ENCODE measurements at regions not wholly inside any gene's neighbourhood (a gene's known extent, or its start where the extent isn't known, plus 50 kb on each side); places are given as distances from the start of the nearest gene placed in this dataset.
"Not testable (repeated sequence)": the region's sequence is repeated elsewhere in the genome, so short reads cannot be mapped to it uniquely, and the experiment has no call there.

DNA sequence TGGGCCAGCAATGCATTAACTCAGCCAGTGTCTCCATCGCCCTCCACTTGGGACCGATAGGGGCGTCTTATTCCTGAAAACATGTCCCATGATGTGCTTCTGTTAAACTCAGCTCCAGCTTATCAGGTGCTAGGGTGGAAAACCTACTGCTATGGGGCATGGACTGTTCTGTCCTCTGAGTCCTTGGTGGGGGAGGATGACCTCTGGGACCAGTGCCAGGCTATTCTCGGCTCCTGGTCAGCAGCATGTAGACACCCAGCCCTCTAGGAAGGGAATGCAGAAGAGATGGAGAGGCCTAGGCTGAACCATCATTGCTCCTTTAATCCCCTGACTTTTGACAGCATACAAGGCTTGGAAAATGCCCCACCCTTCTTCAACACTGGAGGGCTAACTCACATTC, 486.2 kb downstream of the MED13L start:
- H3K9ac ChIP-seq (ENCODE audit: low read depth, low read length, poor library complexity, severe bottlenecking), result no peak overlapping the region
- TF ChIP-seq EZH2phosphoT487 (IDR thresholded peaks at IDR 0.05; ENCODE audit: borderline replicate concordance), result no peak
- TF ChIP-seq, protein P1, sequence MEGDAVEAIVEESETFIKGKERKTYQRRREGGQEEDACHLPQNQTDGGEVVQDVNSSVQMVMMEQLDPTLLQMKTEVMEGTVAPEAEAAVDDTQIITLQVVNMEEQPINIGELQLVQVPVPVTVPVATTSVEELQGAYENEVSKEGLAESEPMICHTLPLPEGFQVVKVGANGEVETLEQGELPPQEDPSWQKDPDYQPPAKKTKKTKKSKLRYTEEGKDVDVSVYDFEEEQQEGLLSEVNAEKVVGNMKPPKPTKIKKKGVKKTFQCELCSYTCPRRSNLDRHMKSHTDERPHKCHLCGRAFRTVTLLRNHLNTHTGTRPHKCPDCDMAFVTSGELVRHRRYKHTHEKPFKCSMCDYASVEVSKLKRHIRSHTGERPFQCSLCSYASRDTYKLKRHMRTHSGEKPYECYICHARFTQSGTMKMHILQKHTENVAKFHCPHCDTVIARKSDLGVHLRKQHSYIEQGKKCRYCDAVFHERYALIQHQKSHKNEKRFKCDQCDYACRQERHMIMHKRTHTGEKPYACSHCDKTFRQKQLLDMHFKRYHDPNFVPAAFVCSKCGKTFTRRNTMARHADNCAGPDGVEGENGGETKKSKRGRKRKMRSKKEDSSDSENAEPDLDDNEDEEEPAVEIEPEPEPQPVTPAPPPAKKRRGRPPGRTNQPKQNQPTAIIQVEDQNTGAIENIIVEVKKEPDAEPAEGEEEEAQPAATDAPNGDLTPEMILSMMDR (conservative IDR thresholded peaks at IDR 0.05; ENCODE audit: low read length), result no peak
- no peaks in the 10 kb centered on the region for H3F3A ChIP-seq (ENCODE audit: low read depth)
- no peak overlapping the region for H3K4me2 ChIP-seq (ENCODE audit: low read depth, low read length, poor library complexity, severe bottlenecking)
- H4K20me1 ChIP-seq (ENCODE audit: insufficient read depth, low read length, poor library complexity, severe bottlenecking), result no peaks in the 10 kb centered on the region
- H3K36me3 ChIP-seq (ENCODE audit: insufficient read depth, low read length), result no peaks in the 10 kb centered on the region
- no peaks in the 10 kb centered on the region for H3K27me3 ChIP-seq (ENCODE audit: insufficient read depth, low read length, poor library complexity, severe bottlenecking)
- H3K4me1 ChIP-seq (ENCODE audit: insufficient read depth, low read length, poor library complexity, severe bottlenecking), result no peaks in the 10 kb centered on the region
- H3K9me3 ChIP-seq (ENCODE audit: insufficient read depth, low read depth, low read length), result no peaks in the 10 kb centered on the region
- no peak overlapping the region for H2AFZ ChIP-seq (ENCODE audit: low read length)
- H3K79me2 ChIP-seq (ENCODE audit: insufficient read depth, low read length), result no peaks in the 10 kb centered on the region
- no peaks in the 10 kb centered on the region for H3K9me2 ChIP-seq (replicated peaks; ENCODE audit: low read depth, low read length)
- H3K4me3 ChIP-seq (ENCODE audit: low read length, poor library complexity, severe bottlenecking), result no peak overlapping the region

DNA sequence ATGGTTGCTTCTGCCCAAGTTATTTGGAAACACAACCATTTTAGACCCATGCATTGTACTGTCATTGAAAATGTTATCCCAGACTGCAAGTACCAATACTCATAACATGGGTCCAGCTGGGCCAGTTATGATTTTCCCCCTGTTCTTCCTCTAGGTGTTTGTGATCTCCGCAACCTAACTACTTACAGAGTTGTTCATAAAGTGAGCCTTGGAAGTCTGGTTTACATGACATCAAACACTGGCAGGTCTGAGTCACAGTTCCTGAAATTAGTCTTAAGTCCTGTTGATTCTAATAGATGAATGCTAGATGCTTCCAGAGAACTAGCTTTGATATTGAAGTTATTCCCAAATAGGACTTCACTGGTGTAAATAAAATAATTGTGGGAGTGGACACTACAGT, 487.0 kb downstream of the MED13L start:
- TF ChIP-seq EZH2phosphoT487 (IDR thresholded peaks at IDR 0.05; ENCODE audit: borderline replicate concordance), result no peak
- TF ChIP-seq, protein P1 (conservative IDR thresholded peaks at IDR 0.05; ENCODE audit: low read length), result no peak
- Histone ChIP-seq H2AFZ (ENCODE audit: low read length) (no peak overlapping the region), H3F3A (ENCODE audit: low read depth) (no peaks in the 10 kb centered on the region), H4K20me1 (ENCODE audit: insufficient read depth, low read length, poor library complexity, severe bottlenecking) (no peaks in the 10 kb centered on the region), H3K9me2 (replicated peaks; ENCODE audit: low read depth, low read length) (no peaks in the 10 kb centered on the region), H3K4me2 (ENCODE audit: low read depth, low read length, poor library complexity, severe bottlenecking) (no peak overlapping the region), H3K4me3 (ENCODE audit: low read length, poor library complexity, severe bottlenecking) (no peak overlapping the region), H3K9me3 (ENCODE audit: insufficient read depth, low read depth, low read length) (no peaks in the 10 kb centered on the region), H3K27me3 (ENCODE audit: insufficient read depth, low read length, poor library complexity, severe bottlenecking) (no peaks in the 10 kb centered on the region), H3K4me1 (ENCODE audit: insufficient read depth, low read length, poor library complexity, severe bottlenecking) (no peaks in the 10 kb centered on the region), H3K9ac (ENCODE audit: low read depth, low read length, poor library complexity, severe bottlenecking) (no peak overlapping the region), H3K79me2 (ENCODE audit: insufficient read depth, low read length) (no peaks in the 10 kb centered on the region), H3K36me3 (ENCODE audit: insufficient read depth, low read length) (no peaks in the 10 kb centered on the region)

DNA sequence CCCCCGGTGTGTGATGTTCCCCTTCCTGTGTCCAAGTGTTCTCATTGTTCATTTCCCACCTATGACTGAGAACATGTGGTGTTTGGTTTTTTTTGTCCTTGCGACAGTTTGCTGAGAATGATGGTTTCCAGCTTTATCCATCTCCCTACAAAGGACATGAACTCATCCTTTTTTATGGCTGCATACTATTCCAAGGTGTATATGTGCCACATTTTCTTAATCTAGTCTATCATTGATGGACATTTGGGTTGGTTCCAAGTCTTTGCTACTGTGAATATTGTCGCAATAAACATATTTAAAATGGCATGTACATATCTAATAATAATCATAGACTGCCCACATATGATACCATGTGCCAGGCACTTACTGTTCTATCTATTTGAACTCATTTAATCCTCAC, 491.0 kb downstream of the MED13L start:
- H3K9me2 ChIP-seq (replicated peaks; ENCODE audit: low read depth, low read length); H3F3A ChIP-seq (ENCODE audit: low read depth); H3K4me1 ChIP-seq (ENCODE audit: insufficient read depth, low read length, poor library complexity, severe bottlenecking); H2AFZ ChIP-seq (ENCODE audit: low read length); H3K27me3 ChIP-seq (ENCODE audit: insufficient read depth, low read length, poor library complexity, severe bottlenecking); H3K36me3 ChIP-seq (ENCODE audit: insufficient read depth, low read length); H3K4me2 ChIP-seq (ENCODE audit: low read depth, low read length, poor library complexity, severe bottlenecking); H3K79me2 ChIP-seq (ENCODE audit: insufficient read depth, low read length); H3K9ac ChIP-seq (ENCODE audit: low read depth, low read length, poor library complexity, severe bottlenecking); H3K4me3 ChIP-seq (ENCODE audit: low read length, poor library complexity, severe bottlenecking); H3K9me3 ChIP-seq (ENCODE audit: insufficient read depth, low read depth, low read length); H4K20me1 ChIP-seq (ENCODE audit: insufficient read depth, low read length, poor library complexity, severe bottlenecking): not testable (repeated sequence)

DNA sequence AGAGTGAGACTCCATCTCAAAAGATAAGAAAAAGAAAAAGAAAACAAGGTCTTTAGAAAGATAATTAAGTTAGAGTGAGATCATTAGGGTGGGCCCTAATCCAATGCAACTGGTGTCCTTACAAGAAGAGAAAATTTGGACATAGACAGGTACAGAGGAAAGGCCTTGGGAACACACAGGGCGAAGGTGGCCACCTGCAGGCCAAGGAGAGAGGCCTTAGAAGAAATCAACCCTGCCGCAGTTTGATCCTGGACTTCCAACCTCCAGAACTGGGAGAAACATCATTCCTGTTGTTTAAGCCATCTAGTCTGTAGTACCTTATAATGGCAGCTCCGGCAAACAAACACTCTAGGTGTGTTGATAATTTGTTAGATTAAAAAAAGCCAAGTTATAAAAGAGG, 491.9 kb downstream of the MED13L start:
- Histone ChIP-seq H3K4me3 (ENCODE audit: low read length, poor library complexity, severe bottlenecking) (no peak overlapping the region), H2AFZ (ENCODE audit: low read length) (no peak overlapping the region), H3K27me3 (ENCODE audit: insufficient read depth, low read length, poor library complexity, severe bottlenecking) (no peaks in the 10 kb centered on the region), H3K9me3 (ENCODE audit: insufficient read depth, low read depth, low read length) (no peaks in the 10 kb centered on the region), H3K9me2 (replicated peaks; ENCODE audit: low read depth, low read length) (no peaks in the 10 kb centered on the region), H3K4me2 (ENCODE audit: low read depth, low read length, poor library complexity, severe bottlenecking) (no peak overlapping the region), H3K9ac (ENCODE audit: low read depth, low read length, poor library complexity, severe bottlenecking) (no peak overlapping the region), H3F3A (ENCODE audit: low read depth) (no peaks in the 10 kb centered on the region), H3K36me3 (ENCODE audit: insufficient read depth, low read length) (no peaks in the 10 kb centered on the region), H3K4me1 (ENCODE audit: insufficient read depth, low read length, poor library complexity, severe bottlenecking) (no peaks in the 10 kb centered on the region), H4K20me1 (ENCODE audit: insufficient read depth, low read length, poor library complexity, severe bottlenecking) (no peaks in the 10 kb centered on the region), H3K79me2 (ENCODE audit: insufficient read depth, low read length) (no peaks in the 10 kb centered on the region)
- TF ChIP-seq EZH2phosphoT487 (IDR thresholded peaks at IDR 0.05; ENCODE audit: borderline replicate concordance), result no peak
- TF ChIP-seq, protein P1 (conservative IDR thresholded peaks at IDR 0.05; ENCODE audit: low read length), result peak; percentile 16; the same call in 1 of the 2 replicates

Measured in Loucy (cell line).